ENCODE measurements at regions not wholly inside any gene's neighbourhood (a gene's known extent, or its start where the extent isn't known, plus 50 kb on each side); places are given as distances from the start of the nearest gene placed in this dataset.

GRCh38 chr6:113570161-113570560 is 287.0 kb upstream of the MARCKS start:
- no peak for DNase-seq

GRCh38 chr6:113570641-113571040 is 286.5 kb upstream of the MARCKS start:
- peak; percentile 29 for TF ChIP-seq CTCF (IDR thresholded peaks at IDR 0.05; ENCODE audit: low read depth, low read length, missing control alignments)
- no peaks in the 10 kb centered on the region for H3K27me3 ChIP-seq (replicated peaks)
- H3K4me3 ChIP-seq (ENCODE audit: low read depth, low read length) = no peak overlapping the region
- H3K27ac ChIP-seq = no peak overlapping the region
- DNase-seq = no peak
- in situ Hi-C loops (cut with HindIII; ENCODE audit: low pct_ligation_motif_present, low sequenced_read_pairs) = no loop called here
- no peaks in the 10 kb centered on the region for H3K36me3 ChIP-seq (replicated peaks)

More at GRCh38 chr6:113570161-113570560, 287.0 kb upstream of the MARCKS start:
- H3K4me3 ChIP-seq (ENCODE audit: low read depth, low read length) = no peak overlapping the region
- no peaks in the 10 kb centered on the region for H3K36me3 ChIP-seq (replicated peaks)
- in situ Hi-C loops (cut with HindIII; ENCODE audit: low pct_ligation_motif_present, low sequenced_read_pairs) = no loop called here
- TF ChIP-seq CTCF (IDR thresholded peaks at IDR 0.05; ENCODE audit: low read depth, low read length, missing control alignments) = no peak
- H3K27ac ChIP-seq = no peak overlapping the region
- H3K27me3 ChIP-seq (replicated peaks) = no peaks in the 10 kb centered on the region

- DNase-seq = no peak
- H3K4me3 ChIP-seq (ENCODE audit: low read depth, low read length) = no peak overlapping the region
- no peaks in the 10 kb centered on the region for H3K36me3 ChIP-seq (replicated peaks)
- in situ Hi-C loops (cut with HindIII; ENCODE audit: low pct_ligation_motif_present, low sequenced_read_pairs) = no loop called here
- TF ChIP-seq CTCF (IDR thresholded peaks at IDR 0.05; ENCODE audit: low read depth, low read length, missing control alignments) = no peak
- no peaks in the 10 kb centered on the region for H3K27me3 ChIP-seq (replicated peaks)
- no peak overlapping the region for H3K27ac ChIP-seq
Observed at GRCh38 chr6:113574147-113574546, 283.0 kb upstream of the MARCKS start.

- no peaks in the 10 kb centered on the region for H3K36me3 ChIP-seq (replicated peaks)
- in situ Hi-C loops (cut with HindIII; ENCODE audit: low pct_ligation_motif_present, low sequenced_read_pairs) = no loop called here
- no peak for DNase-seq
Observed at GRCh38 chr6:113576310-113576709, 280.8 kb upstream of the MARCKS start.

GRCh38 chr6:113578691-113579090 is 278.5 kb upstream of the MARCKS start:
- TF ChIP-seq CTCF (IDR thresholded peaks at IDR 0.05; ENCODE audit: low read depth, low read length, missing control alignments) = no peak
- in situ Hi-C loops (cut with HindIII; ENCODE audit: low pct_ligation_motif_present, low sequenced_read_pairs) = no loop called here
- Histone ChIP-seq H3K27ac (no peak overlapping the region), H3K36me3 (replicated peaks) (no peaks in the 10 kb centered on the region), H3K27me3 (replicated peaks) (no peaks in the 10 kb centered on the region), H3K4me3 (ENCODE audit: low read depth, low read length) (no peak overlapping the region)
- DNase-seq = no peak

More at GRCh38 chr6:113576310-113576709, 280.8 kb upstream of the MARCKS start:
- Histone ChIP-seq H3K27ac (no peak overlapping the region), H3K27me3 (replicated peaks) (no peaks in the 10 kb centered on the region), H3K4me3 (ENCODE audit: low read depth, low read length) (no peak overlapping the region)
- TF ChIP-seq CTCF (IDR thresholded peaks at IDR 0.05; ENCODE audit: low read depth, low read length, missing control alignments) = no peak

GRCh38 chr6:113584767-113585166 is 272.4 kb upstream of the MARCKS start:
- no peak overlapping the region for H3K4me3 ChIP-seq (ENCODE audit: low read depth, low read length)
- DNase-seq = no peak
- no peaks in the 10 kb centered on the region for H3K27me3 ChIP-seq (replicated peaks)
- H3K27ac ChIP-seq = no peak overlapping the region
- in situ Hi-C loops (cut with HindIII; ENCODE audit: low pct_ligation_motif_present, low sequenced_read_pairs) = no loop called here
- no peak for TF ChIP-seq CTCF (IDR thresholded peaks at IDR 0.05; ENCODE audit: low read depth, low read length, missing control alignments)
- no peaks in the 10 kb centered on the region for H3K36me3 ChIP-seq (replicated peaks)
